T-helper 1 cell (primary cell): ENCODE measurements at regions not wholly inside any gene's neighbourhood (a gene's known extent, or its start where the extent isn't known, plus 50 kb on each side); places are given as distances from the start of the nearest gene placed in this dataset.
A peak's percentile ranks its signal among the peaks of the same experiment; 100 is the strongest.
"Not testable (repeated sequence)": the region's sequence is repeated elsewhere in the genome, so short reads cannot be mapped to it uniquely, and the experiment has no call there.

Experiments used
- DNase-seq, 5 donors: peaks; one replicate each; pipeline ENCODE4 v3.0.0-alpha.2; 2012 to 2020

GRCh38 chr16:10317425-10318001, 68.3 kb upstream of the ATF7IP2 start:
- DNase-seq = no peak

- no peak for DNase-seq
Measured at GRCh38 chr16:10318798-10319500, 66.9 kb upstream of the ATF7IP2 start.

DNA sequence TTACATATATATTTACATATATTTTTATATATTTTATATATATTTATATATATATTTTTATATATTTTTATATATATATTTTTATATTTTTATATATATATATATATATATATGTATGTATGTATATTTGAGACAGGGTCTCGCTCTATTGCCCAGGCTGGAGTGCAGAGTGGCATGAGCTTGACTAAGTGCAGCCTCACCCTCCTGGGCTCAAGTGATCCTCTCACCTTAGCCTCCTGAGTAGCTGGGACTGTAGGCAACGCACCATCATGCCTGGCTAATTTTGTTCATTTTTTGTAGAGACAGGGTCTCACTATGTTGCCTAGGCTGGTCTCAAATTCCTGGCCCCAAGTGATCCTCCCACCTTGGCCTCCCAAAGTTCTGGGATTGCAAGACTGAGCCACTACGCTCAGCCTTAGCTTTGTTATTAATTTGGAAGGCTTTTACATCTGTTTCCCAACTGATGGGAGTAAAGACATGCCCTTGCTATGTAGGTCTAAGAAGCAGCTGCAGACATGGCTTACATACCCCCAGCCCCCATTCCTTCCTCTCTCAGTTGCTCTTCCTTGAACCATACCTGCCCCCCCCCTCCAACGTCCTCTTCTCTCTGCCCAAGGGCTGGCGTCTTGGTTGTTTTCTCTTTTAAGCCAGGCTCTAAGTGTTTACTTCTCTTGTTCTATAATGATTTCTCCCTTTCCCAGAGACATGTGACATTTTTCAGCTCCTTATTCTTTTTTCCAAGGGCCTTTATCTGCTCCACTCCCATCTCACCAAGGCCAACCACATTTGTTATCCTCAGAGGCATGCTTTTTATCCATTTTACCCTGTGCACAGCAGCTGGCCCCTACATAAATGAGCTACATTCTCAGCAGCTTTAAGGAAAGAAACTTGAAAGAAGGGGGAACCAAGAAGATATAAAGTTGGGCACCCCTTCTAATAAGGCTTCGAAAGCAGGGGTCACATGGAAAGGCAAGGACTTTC, 64.2 kb upstream of the ATF7IP2 start:
- no peak for DNase-seq

GRCh38 chr16:10322723-10323527, 62.9 kb upstream of the ATF7IP2 start:
- DNase-seq = no peak

DNA sequence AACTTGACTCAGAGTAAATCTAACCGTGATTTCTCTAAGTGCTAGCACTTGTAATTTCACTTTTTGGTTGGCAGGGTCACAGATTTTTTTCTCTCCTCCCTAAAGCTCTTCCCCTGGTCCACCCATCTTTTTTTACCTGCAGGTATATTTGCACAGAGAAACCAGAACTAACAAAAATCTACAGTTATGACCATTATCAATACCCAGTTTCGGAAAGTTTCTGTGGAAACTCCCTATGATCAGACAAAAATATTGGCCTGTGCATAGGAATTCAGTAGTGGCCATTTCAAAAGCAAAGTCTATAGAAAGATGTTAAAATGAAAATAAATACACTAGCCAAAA, 62.4 kb upstream of the ATF7IP2 start:
- no peak for DNase-seq

DNA sequence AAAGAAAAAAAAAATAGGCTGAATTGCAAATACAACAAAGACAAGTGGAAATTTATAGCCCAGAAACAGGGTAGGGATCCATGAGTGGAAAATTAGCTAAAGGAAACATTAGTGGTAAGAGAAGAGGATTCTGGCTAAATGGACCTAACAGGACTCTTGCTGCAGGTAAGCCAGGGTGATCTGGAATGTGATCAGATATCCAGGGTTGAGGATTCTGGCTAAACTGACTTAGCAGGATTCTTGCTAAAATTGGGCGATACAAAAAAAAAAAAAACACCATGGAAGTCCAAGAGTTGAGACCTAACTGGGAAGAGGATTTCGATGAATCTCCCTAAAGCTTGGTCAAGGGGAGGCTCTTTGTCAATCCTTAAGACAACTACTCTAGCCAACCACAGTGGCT, 61.7 kb upstream of the ATF7IP2 start:
- no peak for DNase-seq

DNA sequence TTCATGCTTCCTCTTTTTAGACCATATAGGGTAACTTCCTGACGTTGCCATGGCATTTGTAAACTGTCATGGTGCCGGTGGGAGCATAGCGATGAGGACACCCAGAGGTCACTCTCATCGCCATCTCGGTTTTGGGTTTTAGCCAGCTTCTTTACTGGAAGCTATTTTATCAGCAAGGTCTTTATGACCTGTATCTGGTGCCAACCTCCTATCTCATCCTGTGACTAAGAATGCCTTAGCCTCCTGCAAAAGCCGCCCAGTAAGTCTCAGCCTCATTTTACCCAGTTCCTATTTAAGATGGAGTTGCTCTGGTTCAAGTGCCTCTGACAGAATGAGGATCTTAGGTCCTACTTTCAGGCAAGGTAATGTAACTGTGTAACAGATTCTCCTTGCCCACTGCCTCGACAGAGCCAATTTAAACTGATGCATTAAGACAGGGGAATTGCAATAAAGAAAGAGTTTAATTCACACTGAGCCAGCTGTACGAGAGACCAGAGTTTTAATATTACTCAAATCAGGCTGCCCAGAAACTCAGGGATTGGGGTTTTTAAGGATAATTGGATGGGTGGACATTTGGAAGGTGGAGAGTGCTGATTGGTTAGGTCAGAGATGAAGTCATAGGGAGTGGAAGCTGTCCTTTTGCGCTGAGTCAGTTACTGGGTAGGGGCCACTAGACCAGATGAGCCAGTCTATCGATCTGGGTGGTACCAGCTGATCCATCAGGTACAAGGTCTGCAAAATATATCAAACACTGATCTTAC, 59.9 kb upstream of the ATF7IP2 start:
- no peak for DNase-seq

DNA sequence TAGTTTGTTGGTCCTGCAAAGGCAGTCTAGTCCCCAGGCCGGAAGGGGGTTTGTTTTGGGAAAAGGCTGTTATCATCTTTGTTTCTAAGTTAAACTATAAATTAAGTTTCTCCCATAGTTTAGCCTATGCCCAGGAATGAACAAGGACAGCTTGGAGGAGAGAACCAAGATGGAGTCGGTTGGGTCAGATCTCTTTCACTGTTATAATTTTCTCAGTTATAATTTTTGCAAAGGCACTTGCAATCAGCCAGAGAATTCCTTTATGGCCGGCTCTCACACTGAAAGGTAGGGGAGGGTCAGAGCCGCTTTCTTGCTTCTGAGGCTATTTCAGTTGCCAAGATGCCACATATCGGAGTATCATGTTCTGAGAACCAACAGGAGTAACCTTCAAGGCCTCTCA, 59.2 kb upstream of the ATF7IP2 start:
- no peak for DNase-seq

DNA sequence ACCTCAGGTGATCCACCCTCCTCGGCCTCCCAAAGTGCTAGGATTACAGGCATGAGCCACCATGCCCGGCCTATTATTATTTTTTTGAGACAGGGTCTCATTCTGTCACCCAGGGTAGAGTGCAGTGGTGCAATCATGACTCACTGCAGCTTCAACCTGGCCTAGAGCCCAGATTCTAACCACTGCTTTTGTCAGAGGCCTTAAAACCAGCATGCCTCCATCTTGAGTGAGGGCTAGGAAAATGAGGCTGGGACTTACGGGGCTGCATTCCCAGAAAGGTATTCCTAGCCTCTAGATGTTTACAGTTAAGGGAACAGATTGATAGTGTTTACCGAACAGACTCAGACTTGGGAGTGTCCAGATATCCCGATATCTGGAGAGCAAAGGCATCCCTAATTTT, 57.6 kb upstream of the ATF7IP2 start:
- DNase-seq = not testable (repeated sequence)

GRCh38 chr16:10332241-10332640, 53.6 kb upstream of the ATF7IP2 start:
- no peak for DNase-seq

DNA sequence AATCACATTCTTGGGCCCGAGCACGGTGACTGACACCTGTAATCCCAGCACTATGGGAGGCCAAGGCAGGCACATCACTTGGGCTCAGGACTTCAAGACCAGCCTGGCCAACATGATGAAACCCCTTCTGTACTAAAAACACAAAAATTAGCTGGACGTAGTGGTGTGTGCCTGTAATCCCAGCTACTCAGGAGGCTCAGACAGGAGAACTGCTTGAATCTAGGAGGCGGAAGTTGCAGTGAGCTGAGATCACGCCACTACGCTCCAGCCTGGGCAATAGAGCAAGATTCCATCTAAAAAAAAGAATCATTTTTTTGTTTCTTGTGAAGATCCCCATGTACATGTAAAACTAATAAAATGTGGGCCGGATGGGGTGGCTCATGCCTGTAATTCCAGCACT, 53.1 kb upstream of the ATF7IP2 start:
- DNase-seq = no peak

DNA sequence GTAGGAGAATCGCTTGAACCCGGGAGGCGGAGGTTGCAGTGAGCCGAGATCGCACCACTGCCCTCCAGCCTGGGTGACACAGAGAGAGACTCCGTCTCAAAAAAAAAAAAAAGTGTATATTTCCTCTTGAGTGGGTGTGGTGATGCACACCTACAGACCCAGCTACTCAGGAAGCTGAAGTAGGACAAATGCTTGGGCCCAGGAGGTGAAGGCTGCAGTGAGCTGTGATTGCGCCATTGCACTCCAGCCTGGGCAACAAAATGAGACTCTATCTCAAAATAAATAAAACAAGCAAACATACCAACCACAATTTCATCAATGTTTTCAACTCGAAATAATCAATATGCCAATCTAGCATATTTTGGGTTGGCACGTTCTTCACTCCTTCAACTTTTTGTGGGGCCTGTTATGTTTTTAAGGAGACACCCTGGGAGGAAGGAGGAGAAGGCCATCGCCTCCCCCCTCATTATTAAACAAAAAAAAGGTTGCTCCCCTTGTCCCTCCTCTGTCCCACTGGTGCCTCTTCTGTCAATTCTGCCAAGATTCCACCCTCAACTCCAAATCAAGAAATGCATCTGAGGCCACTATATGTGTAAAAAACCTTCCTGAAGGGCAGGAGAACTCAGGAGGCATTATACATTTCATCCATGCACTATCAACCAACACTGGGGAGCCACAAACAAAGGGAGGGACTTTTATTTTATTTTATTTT, 52.4 kb upstream of the ATF7IP2 start:
- DNase-seq = peak in 1 of 5 donors; percentile 58

DNA sequence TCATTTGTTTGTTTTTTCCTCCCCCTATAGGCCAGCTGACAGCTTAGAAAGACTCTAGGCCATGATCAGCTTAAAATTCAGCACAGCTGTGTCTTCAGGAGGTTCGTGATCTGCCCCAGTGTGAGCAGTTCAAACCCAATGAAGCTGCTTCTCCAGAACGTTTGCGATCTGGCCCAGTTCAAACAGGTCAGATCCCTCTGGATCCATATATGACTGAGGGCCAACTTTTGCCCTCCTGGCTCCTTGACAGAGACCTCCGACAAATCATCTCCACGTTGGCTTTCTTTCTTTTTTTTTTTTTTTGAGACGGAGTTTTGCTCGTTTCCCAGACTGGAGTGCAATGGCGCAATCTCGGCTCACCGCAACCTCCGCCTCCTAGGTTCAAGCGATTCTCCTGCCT, 50.2 kb upstream of the ATF7IP2 start:
- no peak for DNase-seq
